ENCODE measurements at regions not wholly inside any gene's neighbourhood (a gene's known extent, or its start where the extent isn't known, plus 50 kb on each side); places are given as distances from the start of the nearest gene placed in this dataset.

DNA sequence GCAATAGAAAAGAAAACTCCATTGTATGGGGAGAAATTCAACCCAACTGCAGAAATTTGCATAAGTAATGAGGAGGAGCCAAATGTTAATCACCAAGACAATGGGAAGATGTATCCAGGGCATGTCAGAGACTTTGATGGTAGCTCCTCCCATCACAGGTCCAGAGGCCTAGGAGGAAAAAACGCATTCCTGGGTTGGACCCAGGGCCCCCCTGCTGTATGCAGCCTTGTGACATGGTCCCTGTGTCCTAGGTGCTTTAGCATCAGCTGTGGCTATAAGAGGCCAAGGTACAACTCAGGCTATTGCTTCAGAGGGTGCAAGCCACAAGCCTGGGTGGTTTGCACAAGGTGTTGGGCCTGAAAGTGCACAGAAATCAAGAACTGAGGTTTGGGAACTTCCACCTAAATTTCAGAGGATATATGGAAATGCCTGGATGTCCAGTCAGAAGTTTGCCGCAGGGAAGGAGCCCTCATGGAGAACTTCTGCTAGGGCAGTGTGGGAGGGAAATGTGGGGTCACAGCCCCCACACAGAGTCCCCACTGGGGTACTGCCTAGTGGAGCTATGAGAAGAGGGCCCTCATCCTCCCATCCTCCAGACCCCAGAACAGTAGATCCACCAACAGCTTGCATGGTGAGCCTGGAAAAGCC, 162.3 kb downstream of the TGFB2 start:
- no peak overlapping the region for H2AFZ ChIP-seq (ENCODE audit: low read length)
- no peak overlapping the region for H3K27ac ChIP-seq (ENCODE audit: insufficient read depth, low read length)
- TF ChIP-seq EZH2 (IDR thresholded peaks at IDR 0.05; ENCODE audit: low read length, missing control alignments), result no peak
- TF ChIP-seq, protein P1, sequence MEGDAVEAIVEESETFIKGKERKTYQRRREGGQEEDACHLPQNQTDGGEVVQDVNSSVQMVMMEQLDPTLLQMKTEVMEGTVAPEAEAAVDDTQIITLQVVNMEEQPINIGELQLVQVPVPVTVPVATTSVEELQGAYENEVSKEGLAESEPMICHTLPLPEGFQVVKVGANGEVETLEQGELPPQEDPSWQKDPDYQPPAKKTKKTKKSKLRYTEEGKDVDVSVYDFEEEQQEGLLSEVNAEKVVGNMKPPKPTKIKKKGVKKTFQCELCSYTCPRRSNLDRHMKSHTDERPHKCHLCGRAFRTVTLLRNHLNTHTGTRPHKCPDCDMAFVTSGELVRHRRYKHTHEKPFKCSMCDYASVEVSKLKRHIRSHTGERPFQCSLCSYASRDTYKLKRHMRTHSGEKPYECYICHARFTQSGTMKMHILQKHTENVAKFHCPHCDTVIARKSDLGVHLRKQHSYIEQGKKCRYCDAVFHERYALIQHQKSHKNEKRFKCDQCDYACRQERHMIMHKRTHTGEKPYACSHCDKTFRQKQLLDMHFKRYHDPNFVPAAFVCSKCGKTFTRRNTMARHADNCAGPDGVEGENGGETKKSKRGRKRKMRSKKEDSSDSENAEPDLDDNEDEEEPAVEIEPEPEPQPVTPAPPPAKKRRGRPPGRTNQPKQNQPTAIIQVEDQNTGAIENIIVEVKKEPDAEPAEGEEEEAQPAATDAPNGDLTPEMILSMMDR (conservative IDR thresholded peaks at IDR 0.05 in 1 of 2, IDR thresholded peaks at IDR 0.05 in 1 of 2; ENCODE audit: low read depth in 1 of 2, low read length in 2 of 2), result no peak
- H3K9ac ChIP-seq (ENCODE audit: insufficient read depth, low read length), result no peak overlapping the region
- H3K36me3 ChIP-seq (ENCODE audit: control insufficient read depth, insufficient read depth, low read length), result no peaks in the 10 kb centered on the region
- H3K4me3 ChIP-seq (replicated peaks in 1 of 4; ENCODE audit: control extremely low read depth in 1 of 4, insufficient read depth in 1 of 4, low read depth in 3 of 4, low read length in 4 of 4), result no peak overlapping the region
- no peak overlapping the region for H3K4me2 ChIP-seq (ENCODE audit: extremely low read depth, insufficient read depth, low read length)
- no peak for DNase-seq (ENCODE audit: low read depth in 2 of 2)
- H3K79me2 ChIP-seq (ENCODE audit: control insufficient read depth, insufficient read depth, low read length), result no peaks in the 10 kb centered on the region
- H3K4me1 ChIP-seq (ENCODE audit: control insufficient read depth, extremely low read depth, insufficient read depth, low read length), result no peaks in the 10 kb centered on the region
- H4K20me1 ChIP-seq (ENCODE audit: control insufficient read depth, extremely low read depth, insufficient read depth, low read length), result no peaks in the 10 kb centered on the region
- H3K9me3 ChIP-seq (ENCODE audit: control insufficient read depth, insufficient read depth, low read depth, low read length), result no peaks in the 10 kb centered on the region
- H3K27me3 ChIP-seq (ENCODE audit: control insufficient read depth, insufficient read depth, low read length), result no peaks in the 10 kb centered on the region

DNA sequence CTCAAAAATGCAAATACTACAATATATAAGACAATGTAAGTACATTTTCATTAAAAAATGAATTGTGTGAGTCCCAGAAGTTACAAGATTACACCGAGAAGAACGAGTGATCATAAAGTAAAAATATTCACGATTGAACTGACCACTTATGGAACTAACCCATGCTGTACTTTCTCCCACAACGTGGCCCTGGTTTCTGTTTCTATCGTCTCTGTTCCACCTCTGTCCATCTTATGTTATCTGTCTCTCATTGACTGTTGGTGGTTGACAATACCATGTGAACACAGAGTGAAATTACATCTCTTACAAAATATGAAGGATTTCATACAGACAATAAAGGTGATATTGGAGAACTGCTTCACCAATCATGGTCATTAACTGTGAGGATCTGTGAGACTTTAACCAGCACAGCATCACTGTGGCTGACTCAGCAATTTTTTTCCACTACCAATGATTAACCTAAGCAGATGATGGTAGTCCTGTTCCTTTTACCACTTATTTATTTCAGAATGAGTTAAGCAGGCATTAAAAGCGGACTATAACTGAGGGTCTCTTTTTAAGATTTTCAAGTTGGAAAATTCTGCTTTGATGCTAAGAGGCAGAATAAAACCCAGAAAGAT, 165.1 kb downstream of the TGFB2 start:
- TF ChIP-seq EZH2 (IDR thresholded peaks at IDR 0.05; ENCODE audit: low read length, missing control alignments), result no peak
- TF ChIP-seq, protein P1 (conservative IDR thresholded peaks at IDR 0.05 in 1 of 2, IDR thresholded peaks at IDR 0.05 in 1 of 2; ENCODE audit: low read depth in 1 of 2, low read length in 2 of 2), result no peak
- H3K27me3 ChIP-seq (ENCODE audit: control insufficient read depth, insufficient read depth, low read length), result no peaks in the 10 kb centered on the region

DNA sequence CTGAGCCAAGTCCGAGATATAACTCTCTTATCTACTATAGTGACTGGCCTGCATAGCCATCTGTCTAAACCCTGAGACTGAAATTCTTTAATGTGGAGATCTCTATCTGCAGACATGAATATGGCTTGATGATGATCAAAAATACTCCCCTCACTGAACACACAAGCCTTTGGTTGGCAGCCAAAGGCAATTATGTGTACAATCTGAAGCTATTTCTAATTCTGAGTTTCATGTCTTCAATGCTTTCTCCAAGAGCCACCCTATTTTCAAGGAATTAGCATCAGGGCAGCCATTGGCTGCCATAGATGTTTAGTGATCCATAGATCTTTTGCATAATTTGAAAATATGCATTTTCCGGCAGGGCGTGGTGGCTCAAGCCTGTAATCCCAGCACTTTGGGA, 168.2 kb downstream of the TGFB2 start:
- TF ChIP-seq EZH2 (IDR thresholded peaks at IDR 0.05; ENCODE audit: low read length, missing control alignments), result no peak
- TF ChIP-seq, protein P1 (conservative IDR thresholded peaks at IDR 0.05 in 1 of 2, IDR thresholded peaks at IDR 0.05 in 1 of 2; ENCODE audit: low read depth in 1 of 2, low read length in 2 of 2), result no peak
- H3K27me3 ChIP-seq (ENCODE audit: control insufficient read depth, insufficient read depth, low read length), result no peaks in the 10 kb centered on the region

More for the DNA sequence above, 165.1 kb downstream of the TGFB2 start:
- H3K79me2 ChIP-seq (ENCODE audit: control insufficient read depth, insufficient read depth, low read length), result no peaks in the 10 kb centered on the region
- DNase-seq (ENCODE audit: low read depth in 2 of 2), result no peak
- H3K27ac ChIP-seq (ENCODE audit: insufficient read depth, low read length), result no peak overlapping the region
- no peak overlapping the region for H3K4me3 ChIP-seq (replicated peaks in 1 of 4; ENCODE audit: control extremely low read depth in 1 of 4, insufficient read depth in 1 of 4, low read depth in 3 of 4, low read length in 4 of 4)
- no peak overlapping the region for H3K4me2 ChIP-seq (ENCODE audit: extremely low read depth, insufficient read depth, low read length)
- no peak overlapping the region for H2AFZ ChIP-seq (ENCODE audit: low read length)
- H3K4me1 ChIP-seq (ENCODE audit: control insufficient read depth, extremely low read depth, insufficient read depth, low read length), result no peaks in the 10 kb centered on the region
- no peaks in the 10 kb centered on the region for H3K36me3 ChIP-seq (ENCODE audit: control insufficient read depth, insufficient read depth, low read length)
- H3K9ac ChIP-seq (ENCODE audit: insufficient read depth, low read length), result no peak overlapping the region
- H4K20me1 ChIP-seq (ENCODE audit: control insufficient read depth, extremely low read depth, insufficient read depth, low read length), result no peaks in the 10 kb centered on the region
- H3K9me3 ChIP-seq (ENCODE audit: control insufficient read depth, insufficient read depth, low read depth, low read length), result no peaks in the 10 kb centered on the region

More for the DNA sequence above, 168.2 kb downstream of the TGFB2 start:
- H3K79me2 ChIP-seq (ENCODE audit: control insufficient read depth, insufficient read depth, low read length), result no peaks in the 10 kb centered on the region
- no peak overlapping the region for H2AFZ ChIP-seq (ENCODE audit: low read length)
- H3K9me3 ChIP-seq (ENCODE audit: control insufficient read depth, insufficient read depth, low read depth, low read length), result no peaks in the 10 kb centered on the region
- no peaks in the 10 kb centered on the region for H3K4me1 ChIP-seq (ENCODE audit: control insufficient read depth, extremely low read depth, insufficient read depth, low read length)
- no peak for DNase-seq (ENCODE audit: low read depth in 2 of 2)
- H3K27ac ChIP-seq (ENCODE audit: insufficient read depth, low read length), result no peak overlapping the region
- no peak overlapping the region for H3K4me2 ChIP-seq (ENCODE audit: extremely low read depth, insufficient read depth, low read length)
- no peak overlapping the region for H3K4me3 ChIP-seq (replicated peaks in 1 of 4; ENCODE audit: control extremely low read depth in 1 of 4, insufficient read depth in 1 of 4, low read depth in 3 of 4, low read length in 4 of 4)
- H3K36me3 ChIP-seq (ENCODE audit: control insufficient read depth, insufficient read depth, low read length), result no peaks in the 10 kb centered on the region
- H4K20me1 ChIP-seq (ENCODE audit: control insufficient read depth, extremely low read depth, insufficient read depth, low read length), result no peaks in the 10 kb centered on the region
- H3K9ac ChIP-seq (ENCODE audit: insufficient read depth, low read length), result no peak overlapping the region
